Breast epithelium (tissue), 3 donors: ENCODE measurements at regions not wholly inside any gene's neighbourhood (a gene's known extent, or its start where the extent isn't known, plus 50 kb on each side); places are given as distances from the start of the nearest gene placed in this dataset.

ENCODE experiments used
- POLR2A ChIP-seq: fragments of 450-650 bp; IDR thresholded peaks from one replicate; pipeline ENCODE4 v1.6.1; 2016; ENCODE audit warnings: antibody characterized with exemption, mild to moderate bottlenecking, moderate library complexity
- POLR2AphosphoS5 ChIP-seq, 3 donors: sonication (generic); formaldehyde crosslinking; IDR thresholded peaks; one replicate each; pipeline ENCODE4 v1.6.1; 2017; ENCODE audit warnings: antibody characterized with exemption in 3 of 3
- TF ChIP-seq, protein P1 (sequence below), 3 donors: fragments of 450-650 bp; IDR thresholded peaks; one replicate each; pipeline ENCODE4 v1.5.1; 2016 to 2017; ENCODE audit warnings: antibody characterized with exemption in 3 of 3, mild to moderate bottlenecking in 3 of 3, moderate library complexity in 3 of 3

DNA sequence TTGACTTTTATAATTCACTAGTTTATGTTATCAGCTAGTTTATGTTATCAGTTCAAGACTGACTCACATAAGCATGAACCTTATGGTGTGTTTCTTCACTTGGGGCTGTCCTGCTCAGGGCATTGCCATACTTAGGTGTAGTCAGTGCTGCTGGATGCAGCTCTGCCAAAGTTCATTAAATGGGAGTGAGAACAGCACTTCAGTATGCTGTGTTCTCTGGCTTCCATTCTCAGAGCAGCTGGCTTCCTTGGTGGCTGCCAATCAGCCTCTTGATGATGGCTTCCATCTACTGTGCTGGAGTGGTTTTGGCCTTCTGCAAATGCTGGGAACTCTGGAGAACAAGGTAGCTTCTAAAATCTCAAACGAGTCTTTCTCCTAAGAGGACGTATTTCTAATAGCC is 170.7 kb downstream of the TDRD15 start:
- TF ChIP-seq, protein P1, sequence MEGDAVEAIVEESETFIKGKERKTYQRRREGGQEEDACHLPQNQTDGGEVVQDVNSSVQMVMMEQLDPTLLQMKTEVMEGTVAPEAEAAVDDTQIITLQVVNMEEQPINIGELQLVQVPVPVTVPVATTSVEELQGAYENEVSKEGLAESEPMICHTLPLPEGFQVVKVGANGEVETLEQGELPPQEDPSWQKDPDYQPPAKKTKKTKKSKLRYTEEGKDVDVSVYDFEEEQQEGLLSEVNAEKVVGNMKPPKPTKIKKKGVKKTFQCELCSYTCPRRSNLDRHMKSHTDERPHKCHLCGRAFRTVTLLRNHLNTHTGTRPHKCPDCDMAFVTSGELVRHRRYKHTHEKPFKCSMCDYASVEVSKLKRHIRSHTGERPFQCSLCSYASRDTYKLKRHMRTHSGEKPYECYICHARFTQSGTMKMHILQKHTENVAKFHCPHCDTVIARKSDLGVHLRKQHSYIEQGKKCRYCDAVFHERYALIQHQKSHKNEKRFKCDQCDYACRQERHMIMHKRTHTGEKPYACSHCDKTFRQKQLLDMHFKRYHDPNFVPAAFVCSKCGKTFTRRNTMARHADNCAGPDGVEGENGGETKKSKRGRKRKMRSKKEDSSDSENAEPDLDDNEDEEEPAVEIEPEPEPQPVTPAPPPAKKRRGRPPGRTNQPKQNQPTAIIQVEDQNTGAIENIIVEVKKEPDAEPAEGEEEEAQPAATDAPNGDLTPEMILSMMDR (IDR thresholded peaks at IDR 0.05) = no peak
- TF ChIP-seq POLR2AphosphoS5 (IDR thresholded peaks at IDR 0.05) (no peak), POLR2A (no peak)
